GM23338 (cell line): ENCODE measurements at regions not wholly inside any gene's neighbourhood (a gene's known extent, or its start where the extent isn't known, plus 50 kb on each side); places are given as distances from the start of the nearest gene placed in this dataset.

Experiments used
- ATAC-seq: fragments of 200-7000 bp; cut with Tn5 transposase; 3 replicates; pipeline ENCODE4 v1.9.1; 2020
- DNase-seq: peaks from one replicate; pipeline ENCODE4 v3.0.0-alpha.2; 2015; ENCODE audit warnings: low spot score
- H2AFZ ChIP-seq: fragments of 200-600 bp; sonication (generic); 2 replicates; pipeline ENCODE4 v1.8.0; 2016; ENCODE audit warnings: antibody characterized with exemption, mild to moderate bottlenecking, moderate library complexity
- H3F3A ChIP-seq: fragments of 200-600 bp; sonication (generic); replicated peaks from 2 replicates; pipeline ENCODE4 v1.8.0; 2017; ENCODE audit warnings: antibody characterized with exemption, mixed run types, low read depth
- H3K27ac ChIP-seq: fragments of 200-600 bp; sonication (generic); 2 replicates; pipeline ENCODE4 v1.6.1; 2016; ENCODE audit warnings: low read depth
- H3K27me3 ChIP-seq: fragments of 200-600 bp; sonication (generic); 2 replicates; pipeline ENCODE4 v1.8.0; 2016; ENCODE audit warnings: mild to moderate bottlenecking, mixed run types, moderate library complexity; ENCODE audit not compliant: insufficient read depth
- H3K36me3 ChIP-seq: fragments of 200-600 bp; sonication (generic); 2 replicates; pipeline ENCODE4 v1.8.0; 2016; ENCODE audit warnings: mild to moderate bottlenecking; ENCODE audit not compliant: insufficient read depth
- H3K4me1 ChIP-seq: fragments of 200-600 bp; sonication (generic); 2 replicates; pipeline ENCODE4 v1.8.0; 2016; ENCODE audit warnings: mild to moderate bottlenecking, moderate library complexity; ENCODE audit not compliant: insufficient read depth
- H3K4me2 ChIP-seq: fragments of 200-600 bp; sonication (generic); 2 replicates; pipeline ENCODE4 v1.7.1; 2017; ENCODE audit warnings: mixed run types
- H3K4me3 ChIP-seq: fragments of 200-600 bp; sonication (generic); 2 replicates; pipeline ENCODE4 v1.6.1; 2016; ENCODE audit warnings: mixed run types
- H3K79me2 ChIP-seq: fragments of 200-600 bp; sonication (generic); replicated peaks from 2 replicates; pipeline ENCODE4 v1.8.0; 2017; ENCODE audit warnings: mild to moderate bottlenecking; ENCODE audit not compliant: insufficient read depth
- H3K9me2 ChIP-seq: fragments of 200-600 bp; sonication (generic); 2 replicates; pipeline ENCODE4 v1.8.0; 2017; ENCODE audit not compliant: insufficient read depth
- H4K20me1 ChIP-seq: fragments of 200-600 bp; sonication (generic); replicated peaks from 2 replicates; pipeline ENCODE4 v1.8.0; 2017; ENCODE audit warnings: mild to moderate bottlenecking; ENCODE audit not compliant: insufficient read depth
- H3K27ac Mint-ChIP-seq: 2 replicates; pipeline ENCODE4 v1.8.0; 2020; ENCODE audit warnings: inconsistent platforms, mild to moderate bottlenecking, moderate library complexity, mixed read lengths
- H3K27me3 Mint-ChIP-seq: 3 replicates; pipeline ENCODE4 v1.8.0; 2022; ENCODE audit warnings: low read depth, mild to moderate bottlenecking, moderate library complexity, mixed read lengths, inconsistent platforms; ENCODE audit not compliant: insufficient read depth, poor library complexity
- H3K36me3 Mint-ChIP-seq: 3 replicates; pipeline ENCODE4 v1.8.0; 2021; ENCODE audit warnings: low read depth, mild to moderate bottlenecking, inconsistent platforms, moderate library complexity, mixed read lengths
- H3K4me1 Mint-ChIP-seq: 3 replicates; pipeline ENCODE4 v1.8.0; 2020; ENCODE audit warnings: mild to moderate bottlenecking, inconsistent platforms, mixed read lengths
- H3K4me3 Mint-ChIP-seq: 3 replicates; pipeline ENCODE4 v1.8.0; 2021; ENCODE audit warnings: moderate library complexity, mild to moderate bottlenecking, inconsistent platforms, mixed read lengths
- H3K9me3 Mint-ChIP-seq: 3 replicates; pipeline ENCODE4 v1.8.0; 2020; ENCODE audit warnings: moderate library complexity, mild to moderate bottlenecking, inconsistent platforms, mixed read lengths
- CREB1 ChIP-seq: fragments of 250-450 bp; sonication (Bioruptor Pico); IDR thresholded peaks from 2 replicates; pipeline ENCODE4 v1.5.0; 2020; ENCODE audit warnings: low read depth, mild to moderate bottlenecking, moderate library complexity
- CTCF ChIP-seq, 2 experiments: fragments of 200-600 bp in 1 of 2; sonication (generic) in 1 of 2; conservative IDR thresholded peaks; 2 replicates each; pipeline versions ENCODE4 v1.5.1 to v1.6.1; 2016 to 2017; ENCODE audit warnings: antibody characterized with exemption in 2 of 2, low read depth in 2 of 2, mild to moderate bottlenecking in 2 of 2, moderate library complexity in 1 of 2
- ETS1 ChIP-seq: IDR thresholded peaks from 2 replicates; pipeline ENCODE4 v1.6.1; 2016; ENCODE audit warnings: antibody characterized with exemption
- EZH2phosphoT487 ChIP-seq: fragments of 200-600 bp; sonication (generic); IDR thresholded peaks from one replicate; pipeline ENCODE4 v1.8.1; 2018; ENCODE audit warnings: antibody characterized with exemption; ENCODE audit not compliant: unreplicated experiment
- NANOG ChIP-seq: IDR thresholded peaks from 2 replicates; pipeline ENCODE4 v1.6.1; 2016; ENCODE audit warnings: antibody characterized with exemption, borderline replicate concordance
- POLR2AphosphoS5 ChIP-seq: IDR thresholded peaks from 2 replicates; pipeline ENCODE4 v1.6.1; 2016; ENCODE audit warnings: antibody characterized with exemption, low read depth
- STAT1 ChIP-seq: IDR thresholded peaks from one replicate; pipeline ENCODE4 v1.6.1; 2016; ENCODE audit warnings: antibody characterized with exemption; ENCODE audit not compliant: unreplicated experiment
- ZNF114 ChIP-seq: fragments of 250-450 bp; sonication (Bioruptor Pico); IDR thresholded peaks from 2 replicates; pipeline ENCODE4 v1.5.0; 2020; ENCODE audit warnings: mild to moderate bottlenecking, moderate library complexity
- ZNF462 ChIP-seq: fragments of 250-450 bp; sonication (Bioruptor Pico); IDR thresholded peaks from 2 replicates; pipeline ENCODE4 v1.5.0; 2020; ENCODE audit warnings: mild to moderate bottlenecking, moderate library complexity

GRCh38 chr5:168165221-168165914, 126.1 kb upstream of the WWC1 start:
- TF ChIP-seq ZNF462 (CRISPR knock-in tag) (peak; percentile 70; the same call in 1 of the 2 replicates), STAT1 (no peak)
- peak overlapping the region; percentile 85 for H3K27ac Mint-ChIP-seq
- peak; percentile 95 for ATAC-seq
- Histone ChIP-seq H3K4me2 (peak overlapping the region; percentile 68), H3K9me2 (no peaks in the 10 kb centered on the region), H3K36me3 (no peaks in the 10 kb centered on the region), H3K4me3 (peak overlapping the region; percentile 39), H2AFZ (peak overlapping the region; percentile 2; the same call in 1 of the 2 replicates), H3K4me1 (peaks cover 23% of the 10 kb centered on the region), H3K27ac (peak overlapping the region; percentile 24), H4K20me1 (no peaks in the 10 kb centered on the region), H3F3A (no peaks in the 10 kb centered on the region), H3K27me3 (no peaks in the 10 kb centered on the region), H3K79me2 (no peaks in the 10 kb centered on the region)
- no peaks in the 10 kb centered on the region for H3K9me3 Mint-ChIP-seq
- no peaks in the 10 kb centered on the region for H3K27me3 Mint-ChIP-seq
- H3K36me3 Mint-ChIP-seq = no peaks in the 10 kb centered on the region
- DNase-seq = peak; percentile 77
- H3K4me1 Mint-ChIP-seq = peaks cover 34% of the 10 kb centered on the region
- peak overlapping the region; percentile 61 for H3K4me3 Mint-ChIP-seq

GRCh38 chr5:168165977-168166376, 125.5 kb upstream of the WWC1 start:
- H3F3A ChIP-seq = no peaks in the 10 kb centered on the region
- no peaks in the 10 kb centered on the region for H3K27me3 ChIP-seq
- Mint-ChIP-seq H3K36me3 (no peaks in the 10 kb centered on the region), H3K4me1 (peaks cover 34% of the 10 kb centered on the region), H3K27ac (peak overlapping the region; percentile 31; the same call in 1 of the 2 replicates), H3K27me3 (no peaks in the 10 kb centered on the region), H3K9me3 (no peaks in the 10 kb centered on the region), H3K4me3 (no peak overlapping the region)
- H3K4me3 ChIP-seq = no peak overlapping the region
- H3K79me2 ChIP-seq = no peaks in the 10 kb centered on the region
- no peak overlapping the region for H3K4me2 ChIP-seq
- no peaks in the 10 kb centered on the region for H3K9me2 ChIP-seq
- H2AFZ ChIP-seq = no peak overlapping the region
- no peaks in the 10 kb centered on the region for H3K36me3 ChIP-seq
- H3K27ac ChIP-seq = no peak overlapping the region
- peaks cover 23% of the 10 kb centered on the region for H3K4me1 ChIP-seq
- no peaks in the 10 kb centered on the region for H4K20me1 ChIP-seq
- DNase-seq = no peak
- no peak; the same call in 2 of the 3 replicates for ATAC-seq
- TF ChIP-seq STAT1 (no peak), ZNF114 (CRISPR knock-in tag) (no peak), NANOG (no peak), CTCF (conservative IDR thresholded peaks at IDR 0.05; ENCODE audit: low read depth in 2 of 2) (no peak), POLR2AphosphoS5 (no peak), EZH2phosphoT487 (no peak), CREB1 (CRISPR knock-in tag) (no peak), ETS1 (no peak)
